Thyroid gland (tissue), 4 donors: ENCODE measurements at regions not wholly inside any gene's neighbourhood (a gene's known extent, or its start where the extent isn't known, plus 50 kb on each side); places are given as distances from the start of the nearest gene placed in this dataset.

Source experiments
- POLR2A ChIP-seq, 2 donors: fragments of 450-650 bp; IDR thresholded peaks; one replicate each; pipeline ENCODE4 v1.6.1; 2017; ENCODE audit warnings: antibody characterized with exemption in 2 of 2, mild to moderate bottlenecking in 2 of 2, moderate library complexity in 1 of 2
- TF ChIP-seq, protein P1 (sequence below), 6 experiments: fragments of 200-600 bp in 3 of 6; fragments of 450-650 bp in 3 of 6; sonication (generic) in 3 of 6; IDR thresholded peaks; one replicate each; pipeline ENCODE4 v1.5.1; 2016 to 2019; ENCODE audit warnings: antibody characterized with exemption in 6 of 6, mild to moderate bottlenecking in 2 of 6, inconsistent platforms in 1 of 6, moderate library complexity in 1 of 6

DNA sequence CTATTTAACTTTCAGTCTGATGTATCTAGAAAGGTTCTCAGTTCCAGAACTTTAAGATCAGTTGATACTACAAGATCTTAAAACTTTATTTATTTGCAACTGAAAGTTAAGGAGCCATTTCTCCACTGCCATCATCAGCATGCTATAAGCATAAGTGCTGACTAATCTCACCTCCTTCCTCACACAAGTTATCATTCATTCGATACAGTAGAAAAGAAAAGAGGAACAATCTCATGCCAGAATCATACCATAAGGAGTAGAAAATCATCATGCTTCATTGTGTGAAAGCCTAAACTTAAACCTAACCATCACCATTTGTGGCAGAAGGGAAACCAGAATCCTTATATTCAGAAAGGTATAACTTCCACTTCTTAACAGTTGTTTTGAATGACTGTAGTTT, 176.6 kb upstream of the NRXN1 start:
- TF ChIP-seq, protein P1, sequence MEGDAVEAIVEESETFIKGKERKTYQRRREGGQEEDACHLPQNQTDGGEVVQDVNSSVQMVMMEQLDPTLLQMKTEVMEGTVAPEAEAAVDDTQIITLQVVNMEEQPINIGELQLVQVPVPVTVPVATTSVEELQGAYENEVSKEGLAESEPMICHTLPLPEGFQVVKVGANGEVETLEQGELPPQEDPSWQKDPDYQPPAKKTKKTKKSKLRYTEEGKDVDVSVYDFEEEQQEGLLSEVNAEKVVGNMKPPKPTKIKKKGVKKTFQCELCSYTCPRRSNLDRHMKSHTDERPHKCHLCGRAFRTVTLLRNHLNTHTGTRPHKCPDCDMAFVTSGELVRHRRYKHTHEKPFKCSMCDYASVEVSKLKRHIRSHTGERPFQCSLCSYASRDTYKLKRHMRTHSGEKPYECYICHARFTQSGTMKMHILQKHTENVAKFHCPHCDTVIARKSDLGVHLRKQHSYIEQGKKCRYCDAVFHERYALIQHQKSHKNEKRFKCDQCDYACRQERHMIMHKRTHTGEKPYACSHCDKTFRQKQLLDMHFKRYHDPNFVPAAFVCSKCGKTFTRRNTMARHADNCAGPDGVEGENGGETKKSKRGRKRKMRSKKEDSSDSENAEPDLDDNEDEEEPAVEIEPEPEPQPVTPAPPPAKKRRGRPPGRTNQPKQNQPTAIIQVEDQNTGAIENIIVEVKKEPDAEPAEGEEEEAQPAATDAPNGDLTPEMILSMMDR (IDR thresholded peaks at IDR 0.05) = no peak
- no peak for TF ChIP-seq POLR2A (IDR thresholded peaks at IDR 0.05)
